ENCODE measurements at regions not wholly inside any gene's neighbourhood (a gene's known extent, or its start where the extent isn't known, plus 50 kb on each side); places are given as distances from the start of the nearest gene placed in this dataset.
A peak's percentile ranks its signal among the peaks of the same experiment; 100 is the strongest.

GRCh38 chr1:194167956-194168640, 981.7 kb upstream of the B3GALT2 start:
- DNase-seq (ENCODE audit: extremely low read depth, low read depth), result no peak

GRCh38 chr1:194164755-194165154, 978.3 kb upstream of the B3GALT2 start:
- DNase-seq (ENCODE audit: extremely low read depth, low read depth), result no peak

GRCh38 chr1:194161591-194161990, 975.2 kb upstream of the B3GALT2 start:
- DNase-seq (ENCODE audit: extremely low read depth, low read depth), result no peak

GRCh38 chr1:194159941-194160340, 973.5 kb upstream of the B3GALT2 start:
- DNase-seq (ENCODE audit: extremely low read depth, low read depth), result no peak

- DNase-seq (ENCODE audit: extremely low read depth, low read depth), result no peak
Measured at GRCh38 chr1:194155962-194156361, 969.5 kb upstream of the B3GALT2 start.

GRCh38 chr1:194151056-194151455, 964.6 kb upstream of the B3GALT2 start:
- no peak for DNase-seq (ENCODE audit: extremely low read depth, low read depth)

GRCh38 chr1:194150242-194150641, 963.8 kb upstream of the B3GALT2 start:
- DNase-seq (ENCODE audit: extremely low read depth, low read depth), result no peak

- DNase-seq (ENCODE audit: extremely low read depth, low read depth), result no peak
Measured at GRCh38 chr1:194133152-194133551, 946.7 kb upstream of the B3GALT2 start.

- DNase-seq (ENCODE audit: extremely low read depth, low read depth), result no peak
Measured at GRCh38 chr1:194118086-194118485, 931.7 kb upstream of the B3GALT2 start.

GRCh38 chr1:194117582-194117981, 931.2 kb upstream of the B3GALT2 start:
- no peak for DNase-seq (ENCODE audit: extremely low read depth, low read depth)

GRCh38 chr1:194114288-194114687, 927.9 kb upstream of the B3GALT2 start:
- DNase-seq (ENCODE audit: extremely low read depth, low read depth), result no peak

- no peak for DNase-seq (ENCODE audit: extremely low read depth, low read depth)
Measured at GRCh38 chr1:194105381-194105780, 919.0 kb upstream of the B3GALT2 start.

GRCh38 chr1:194104247-194104844, 917.9 kb upstream of the B3GALT2 start:
- no peak for DNase-seq (ENCODE audit: extremely low read depth, low read depth)

GRCh38 chr1:194103516-194104246, 917.3 kb upstream of the B3GALT2 start:
- DNase-seq (ENCODE audit: extremely low read depth, low read depth), result no peak

GRCh38 chr1:194103101-194103500, 916.7 kb upstream of the B3GALT2 start:
- DNase-seq (ENCODE audit: extremely low read depth, low read depth), result no peak

- peak; percentile 13 for DNase-seq (ENCODE audit: extremely low read depth, low read depth)
Measured at GRCh38 chr1:194102607-194103006, 916.2 kb upstream of the B3GALT2 start.

GRCh38 chr1:194084755-194085154, 898.3 kb upstream of the B3GALT2 start:
- DNase-seq (ENCODE audit: extremely low read depth, low read depth), result no peak

- no peak for DNase-seq (ENCODE audit: extremely low read depth, low read depth)
Measured at GRCh38 chr1:194081444-194081843, 895.0 kb upstream of the B3GALT2 start.

GRCh38 chr1:194080826-194081225, 894.4 kb upstream of the B3GALT2 start:
- DNase-seq (ENCODE audit: extremely low read depth, low read depth), result no peak

- no peak for DNase-seq (ENCODE audit: extremely low read depth, low read depth)
Measured at GRCh38 chr1:194078765-194079164, 892.4 kb upstream of the B3GALT2 start.

- DNase-seq (ENCODE audit: extremely low read depth, low read depth), result no peak
Measured at GRCh38 chr1:194076646-194077045, 890.2 kb upstream of the B3GALT2 start.

GRCh38 chr1:194073833-194074232, 887.4 kb upstream of the B3GALT2 start:
- no peak for DNase-seq (ENCODE audit: extremely low read depth, low read depth)
